Activated CD8-positive, alpha-beta T cell treated with anti-CD3 and anti-CD28 coated beads for 36 hours (primary cell): ENCODE measurements at regions not wholly inside any gene's neighbourhood (a gene's known extent, or its start where the extent isn't known, plus 50 kb on each side); places are given as distances from the start of the nearest gene placed in this dataset.
A peak's percentile ranks its signal among the peaks of the same experiment; 100 is the strongest.

Experiments
- ATAC-seq: fragments of 200-7000 bp; cut with Tn5 transposase; one replicate; pipeline ENCODE4 v1.10.0; 2021; ENCODE audit warnings: mild to moderate bottlenecking, moderate library complexity
- CTCF ChIA-PET: fragments of 350-600 bp; sonication (Branson Sonifier 250); formaldehyde crosslinking; loops from one replicate; lab custom pipeline; 2021; ENCODE audit warnings: antibody characterized with exemption; lab: Charles Lee
- POLR2A ChIA-PET: fragments of 350-600 bp; sonication (Branson Sonifier 250); formaldehyde crosslinking; loops from one replicate; lab custom pipeline; 2021; ENCODE audit warnings: antibody characterized with exemption; lab: Charles Lee
- DNase-seq: peaks from one replicate; pipeline ENCODE4 v3.0.0-alpha.2; 2020
- H3K27ac Mint-ChIP-seq: one replicate; pipeline ENCODE4 v1.8.0; 2021; ENCODE audit warnings: mild to moderate bottlenecking, mixed read lengths
- H3K27me3 Mint-ChIP-seq: one replicate; pipeline ENCODE4 v1.8.0; 2021; ENCODE audit warnings: mixed read lengths
- H3K36me3 Mint-ChIP-seq: one replicate; pipeline ENCODE4 v1.8.0; 2021; ENCODE audit warnings: low read depth, mixed read lengths
- H3K4me1 Mint-ChIP-seq: one replicate; pipeline ENCODE4 v1.8.0; 2021; ENCODE audit warnings: low read depth, mixed read lengths
- H3K4me3 Mint-ChIP-seq: one replicate; pipeline ENCODE4 v1.8.0; 2021; ENCODE audit warnings: mild to moderate bottlenecking, moderate library complexity, mixed read lengths
- H3K9me3 Mint-ChIP-seq: one replicate; pipeline ENCODE4 v1.8.0; 2021; ENCODE audit warnings: mixed read lengths
- intact Hi-C: fragments of 100-400 bp; cut with micrococcal nuclease; formaldehyde crosslinking; loops from one replicate; pipeline ENCODE4 v1.10.0; 2022
- TF ChIP-seq, protein P1 (sequence below): fragments of 200-600 bp; IDR thresholded peaks from one replicate; pipeline ENCODE4 v1.8.0; 2022; ENCODE audit warnings: antibody characterized with exemption, mild to moderate bottlenecking

- no peak for DNase-seq
- Mint-ChIP-seq H3K9me3 (peaks cover 4% of the 10 kb centered on the region), H3K27ac (no peak overlapping the region), H3K4me1 (no peaks in the 10 kb centered on the region), H3K27me3 (peaks cover 17% of the 10 kb centered on the region), H3K36me3 (no peaks in the 10 kb centered on the region), H3K4me3 (no peak overlapping the region)
- no peak for ATAC-seq
- POLR2A ChIA-PET, result no interaction called here
- CTCF ChIA-PET, result no interaction called here
- intact Hi-C loops, result no loop called here
- TF ChIP-seq, protein P1, sequence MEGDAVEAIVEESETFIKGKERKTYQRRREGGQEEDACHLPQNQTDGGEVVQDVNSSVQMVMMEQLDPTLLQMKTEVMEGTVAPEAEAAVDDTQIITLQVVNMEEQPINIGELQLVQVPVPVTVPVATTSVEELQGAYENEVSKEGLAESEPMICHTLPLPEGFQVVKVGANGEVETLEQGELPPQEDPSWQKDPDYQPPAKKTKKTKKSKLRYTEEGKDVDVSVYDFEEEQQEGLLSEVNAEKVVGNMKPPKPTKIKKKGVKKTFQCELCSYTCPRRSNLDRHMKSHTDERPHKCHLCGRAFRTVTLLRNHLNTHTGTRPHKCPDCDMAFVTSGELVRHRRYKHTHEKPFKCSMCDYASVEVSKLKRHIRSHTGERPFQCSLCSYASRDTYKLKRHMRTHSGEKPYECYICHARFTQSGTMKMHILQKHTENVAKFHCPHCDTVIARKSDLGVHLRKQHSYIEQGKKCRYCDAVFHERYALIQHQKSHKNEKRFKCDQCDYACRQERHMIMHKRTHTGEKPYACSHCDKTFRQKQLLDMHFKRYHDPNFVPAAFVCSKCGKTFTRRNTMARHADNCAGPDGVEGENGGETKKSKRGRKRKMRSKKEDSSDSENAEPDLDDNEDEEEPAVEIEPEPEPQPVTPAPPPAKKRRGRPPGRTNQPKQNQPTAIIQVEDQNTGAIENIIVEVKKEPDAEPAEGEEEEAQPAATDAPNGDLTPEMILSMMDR, result no peak
Measured at GRCh38 chr19:31058676-31059340, 290.4 kb downstream of the TSHZ3 start.

GRCh38 chr19:31057476-31057875 lies 291.8 kb downstream of the TSHZ3 start:
- ChIA-PET POLR2A (no interaction called here), CTCF (no interaction called here)
- Mint-ChIP-seq H3K9me3 (peaks cover 3% of the 10 kb centered on the region), H3K4me1 (no peaks in the 10 kb centered on the region), H3K27me3 (peaks cover 18% of the 10 kb centered on the region), H3K27ac (no peak overlapping the region), H3K4me3 (no peak overlapping the region), H3K36me3 (no peaks in the 10 kb centered on the region)
- no peak for ATAC-seq
- TF ChIP-seq, protein P1, result no peak
- DNase-seq, result no peak
- intact Hi-C loops, result no loop called here

DNA sequence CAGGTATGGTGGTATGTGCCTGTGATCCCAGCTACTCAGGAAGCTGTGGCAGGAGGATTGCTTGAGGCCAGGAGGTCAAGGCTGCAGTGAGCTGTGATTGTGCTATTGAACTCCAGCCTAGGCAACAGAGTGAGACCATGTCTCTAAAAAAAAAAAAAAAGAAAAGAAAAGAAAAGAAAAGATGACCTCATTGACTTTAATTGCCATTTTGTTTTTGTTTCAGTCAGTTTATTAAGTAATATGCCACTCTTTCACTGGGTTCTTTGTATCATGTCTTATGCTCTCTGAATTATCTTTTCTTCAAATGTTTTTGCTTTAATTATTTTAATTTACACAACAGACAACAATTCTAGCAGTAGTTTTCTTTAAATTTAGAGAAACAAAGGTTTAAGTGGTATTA lies 293.8 kb downstream of the TSHZ3 start:
- ATAC-seq (no peak), DNase-seq (no peak)
- TF ChIP-seq, protein P1, result no peak
- peaks cover 2% of the 10 kb centered on the region for H3K9me3 Mint-ChIP-seq
- CTCF ChIA-PET, result interaction anchor here (1.0 to 1.6 kb wide), 4 partner anchors 48 to 1169 kb away, joined by 3 to 5 read pairs (median 4); no protein-coding TSS in a partner anchor
- no peaks in the 10 kb centered on the region for H3K4me1 Mint-ChIP-seq
- no peak overlapping the region for H3K27ac Mint-ChIP-seq
- no peaks in the 10 kb centered on the region for H3K36me3 Mint-ChIP-seq
- peaks cover 16% of the 10 kb centered on the region for H3K27me3 Mint-ChIP-seq
- intact Hi-C loops, result no loop called here
- POLR2A ChIA-PET, result no interaction called here
- no peak overlapping the region for H3K4me3 Mint-ChIP-seq

DNA sequence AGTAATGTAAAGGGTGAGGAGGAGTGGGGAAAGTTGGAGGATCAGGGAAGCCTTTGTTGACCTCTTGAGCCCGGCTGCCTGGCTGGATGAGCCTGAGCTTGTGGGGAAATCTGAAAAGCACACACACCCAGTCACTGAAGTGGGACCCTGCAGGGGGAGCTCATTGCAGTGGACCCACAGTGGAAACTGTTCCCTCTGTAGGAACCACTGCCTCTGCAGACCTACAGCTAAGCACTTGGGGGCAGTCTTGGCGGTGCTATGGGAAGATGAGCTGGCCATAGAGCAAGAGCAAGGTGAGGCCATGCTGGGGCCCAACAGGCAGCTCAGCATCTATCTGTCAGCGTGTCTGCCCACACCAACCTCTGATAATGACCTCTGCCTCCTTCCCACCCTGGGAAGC lies 294.8 kb downstream of the TSHZ3 start:
- peaks cover 16% of the 10 kb centered on the region for H3K27me3 Mint-ChIP-seq
- peak; percentile 47 for ATAC-seq
- H3K36me3 Mint-ChIP-seq, result no peaks in the 10 kb centered on the region
- POLR2A ChIA-PET, result no interaction called here
- intact Hi-C loops, result loop anchor here (5.0 kb wide), 1 partner anchor 303 kb away; no protein-coding TSS in a partner anchor
- peaks cover 2% of the 10 kb centered on the region for H3K9me3 Mint-ChIP-seq
- H3K4me3 Mint-ChIP-seq, result no peak overlapping the region
- H3K27ac Mint-ChIP-seq, result no peak overlapping the region
- CTCF ChIA-PET, result interaction anchor here (1.0 to 1.6 kb wide), 5 partner anchors 284 to 1170 kb away, joined by 3 to 5 read pairs (median 4); no protein-coding TSS in a partner anchor
- no peaks in the 10 kb centered on the region for H3K4me1 Mint-ChIP-seq
- peak; percentile 47 for DNase-seq
- TF ChIP-seq, protein P1, result no peak

- Mint-ChIP-seq H3K4me3 (no peak overlapping the region), H3K4me1 (no peaks in the 10 kb centered on the region), H3K9me3 (no peaks in the 10 kb centered on the region), H3K36me3 (no peaks in the 10 kb centered on the region), H3K27me3 (peaks cover 7% of the 10 kb centered on the region), H3K27ac (no peak overlapping the region)
- intact Hi-C loops, result no loop called here
- ATAC-seq (no peak), DNase-seq (no peak)
- ChIA-PET POLR2A (no interaction called here), CTCF (no interaction called here)
- TF ChIP-seq, protein P1, result no peak
Measured at GRCh38 chr19:31049431-31049830, 299.8 kb downstream of the TSHZ3 start.
